ENCODE measurements at regions not wholly inside any gene's neighbourhood (a gene's known extent, or its start where the extent isn't known, plus 50 kb on each side); places are given as distances from the start of the nearest gene placed in this dataset.

GRCh38 chr10:28058746-28059145, 59.9 kb upstream of the ODAD2 start:
- Histone ChIP-seq H3K4me3 (ENCODE audit: low read depth, low read length) (no peak overlapping the region), H3K36me3 (replicated peaks) (no peaks in the 10 kb centered on the region), H3K27me3 (replicated peaks) (no peaks in the 10 kb centered on the region), H3K27ac (no peak overlapping the region)
- TF ChIP-seq CTCF (IDR thresholded peaks at IDR 0.05; ENCODE audit: low read depth, low read length, missing control alignments): no peak
- in situ Hi-C loops (cut with HindIII; ENCODE audit: low pct_ligation_motif_present, low sequenced_read_pairs): no loop called here
- DNase-seq: no peak

- TF ChIP-seq CTCF (IDR thresholded peaks at IDR 0.05; ENCODE audit: low read depth, low read length, missing control alignments): no peak
- in situ Hi-C loops (cut with HindIII; ENCODE audit: low pct_ligation_motif_present, low sequenced_read_pairs): no loop called here
- Histone ChIP-seq H3K36me3 (replicated peaks) (no peaks in the 10 kb centered on the region), H3K27me3 (replicated peaks) (no peaks in the 10 kb centered on the region), H3K27ac (peak overlapping the region; percentile 16), H3K4me3 (ENCODE audit: low read depth, low read length) (no peak overlapping the region)
- peak; percentile 59 for DNase-seq
Measured at GRCh38 chr10:28054228-28054860, 55.5 kb upstream of the ODAD2 start.

GRCh38 chr10:28049286-28049685, 50.4 kb upstream of the ODAD2 start:
- Histone ChIP-seq H3K36me3 (replicated peaks) (no peaks in the 10 kb centered on the region), H3K27ac (no peak overlapping the region), H3K4me3 (ENCODE audit: low read depth, low read length) (no peak overlapping the region), H3K27me3 (replicated peaks) (no peaks in the 10 kb centered on the region)
- TF ChIP-seq CTCF (IDR thresholded peaks at IDR 0.05; ENCODE audit: low read depth, low read length, missing control alignments): no peak
- no peak for DNase-seq
- in situ Hi-C loops (cut with HindIII; ENCODE audit: low pct_ligation_motif_present, low sequenced_read_pairs): no loop called here
